NCI-H2227 (cell line): ENCODE measurements at regions not wholly inside any gene's neighbourhood (a gene's known extent, or its start where the extent isn't known, plus 50 kb on each side); places are given as distances from the start of the nearest gene placed in this dataset.
A peak's percentile ranks its signal among the peaks of the same experiment; 100 is the strongest.

ENCODE experiments used
- DNase-seq: peaks from one replicate; lab custom pipeline; 2025; ENCODE audit not compliant: unreplicated experiment; lab: John Stamatoyannopoulos, UW

- DNase-seq: no peak
These were observed 68.7 kb upstream of the RNF7 start for GRCh38 chr3:141669434-141669833.

GRCh38 chr3:141677701-141678100, 60.4 kb upstream of the RNF7 start:
- no peak for DNase-seq

- DNase-seq: peak; percentile 16
These were observed 57.3 kb upstream of the RNF7 start for GRCh38 chr3:141680620-141681389.

- DNase-seq: no peak
These were observed 56.7 kb upstream of the RNF7 start for GRCh38 chr3:141681390-141681780.

- DNase-seq: no peak
These were observed 56.1 kb upstream of the RNF7 start for GRCh38 chr3:141682007-141682406.

GRCh38 chr3:141682921-141683320, 55.2 kb upstream of the RNF7 start:
- DNase-seq: no peak

- no peak for DNase-seq
These were observed 53.3 kb upstream of the RNF7 start for GRCh38 chr3:141684758-141685157.

GRCh38 chr3:141686466-141687291, 51.4 kb upstream of the RNF7 start:
- peak; percentile 10 for DNase-seq
